Esophagus muscularis mucosa (tissue), 4 donors: ENCODE measurements at regions not wholly inside any gene's neighbourhood (a gene's known extent, or its start where the extent isn't known, plus 50 kb on each side); places are given as distances from the start of the nearest gene placed in this dataset.

ENCODE experiments used
- EP300 ChIP-seq: sonication (generic); formaldehyde crosslinking; IDR thresholded peaks from one replicate; pipeline ENCODE4 v1.6.1; 2017; ENCODE audit warnings: antibody characterized with exemption
- POLR2A ChIP-seq: fragments of 450-650 bp; IDR thresholded peaks from one replicate; pipeline ENCODE4 v1.6.1; 2017; ENCODE audit warnings: antibody characterized with exemption, moderate library complexity, mild to moderate bottlenecking, low read depth
- POLR2AphosphoS5 ChIP-seq, 2 donors: sonication (generic); formaldehyde crosslinking; IDR thresholded peaks; one replicate each; pipeline ENCODE4 v1.6.1; 2017; ENCODE audit warnings: antibody characterized with exemption in 2 of 2
- TF ChIP-seq, protein P1 (sequence below), 3 experiments: fragments of 200-600 bp in 2 of 3; fragments of 450-650 bp in 1 of 3; sonication (generic) in 2 of 3; IDR thresholded peaks; one replicate each; pipeline ENCODE4 v1.5.1; 2017 to 2019; ENCODE audit warnings: antibody characterized with exemption in 3 of 3, mild to moderate bottlenecking in 2 of 3, moderate library complexity in 1 of 3

GRCh38 chr1:59071289-59071688, 225.6 kb upstream of the FGGY start:
- TF ChIP-seq, protein P1, sequence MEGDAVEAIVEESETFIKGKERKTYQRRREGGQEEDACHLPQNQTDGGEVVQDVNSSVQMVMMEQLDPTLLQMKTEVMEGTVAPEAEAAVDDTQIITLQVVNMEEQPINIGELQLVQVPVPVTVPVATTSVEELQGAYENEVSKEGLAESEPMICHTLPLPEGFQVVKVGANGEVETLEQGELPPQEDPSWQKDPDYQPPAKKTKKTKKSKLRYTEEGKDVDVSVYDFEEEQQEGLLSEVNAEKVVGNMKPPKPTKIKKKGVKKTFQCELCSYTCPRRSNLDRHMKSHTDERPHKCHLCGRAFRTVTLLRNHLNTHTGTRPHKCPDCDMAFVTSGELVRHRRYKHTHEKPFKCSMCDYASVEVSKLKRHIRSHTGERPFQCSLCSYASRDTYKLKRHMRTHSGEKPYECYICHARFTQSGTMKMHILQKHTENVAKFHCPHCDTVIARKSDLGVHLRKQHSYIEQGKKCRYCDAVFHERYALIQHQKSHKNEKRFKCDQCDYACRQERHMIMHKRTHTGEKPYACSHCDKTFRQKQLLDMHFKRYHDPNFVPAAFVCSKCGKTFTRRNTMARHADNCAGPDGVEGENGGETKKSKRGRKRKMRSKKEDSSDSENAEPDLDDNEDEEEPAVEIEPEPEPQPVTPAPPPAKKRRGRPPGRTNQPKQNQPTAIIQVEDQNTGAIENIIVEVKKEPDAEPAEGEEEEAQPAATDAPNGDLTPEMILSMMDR (IDR thresholded peaks at IDR 0.05) = no peak
- no peak for TF ChIP-seq POLR2A
- no peak for TF ChIP-seq EP300
- TF ChIP-seq POLR2AphosphoS5 (IDR thresholded peaks at IDR 0.05) = peak in 1 of 2 donors; percentile 11
